Astrocyte of the hippocampus (primary cell): ENCODE measurements at regions not wholly inside any gene's neighbourhood (a gene's known extent, or its start where the extent isn't known, plus 50 kb on each side); places are given as distances from the start of the nearest gene placed in this dataset.

ENCODE experiments used
- DNase-seq: peaks from one replicate; pipeline ENCODE4 v3.0.0; 2011; ENCODE audit warnings: low read depth, low spot score

- DNase-seq, result no peak
Observed at GRCh38 chr2:181380581-181380980, 76.6 kb upstream of the ITGA4 start.

GRCh38 chr2:181384923-181385322 lies 72.3 kb upstream of the ITGA4 start:
- no peak for DNase-seq

GRCh38 chr2:181389524-181389923 lies 67.7 kb upstream of the ITGA4 start:
- DNase-seq, result no peak

GRCh38 chr2:181393472-181393871 lies 63.7 kb upstream of the ITGA4 start:
- DNase-seq, result peak; percentile 71

GRCh38 chr2:181394741-181395437 lies 62.3 kb upstream of the ITGA4 start:
- DNase-seq, result no peak

- no peak for DNase-seq
Observed at GRCh38 chr2:181395851-181396250, 61.3 kb upstream of the ITGA4 start.

- DNase-seq, result peak; percentile 67
Observed at GRCh38 chr2:181396256-181397123, 60.7 kb upstream of the ITGA4 start.

GRCh38 chr2:181397331-181397730 lies 59.9 kb upstream of the ITGA4 start:
- DNase-seq, result no peak

GRCh38 chr2:181398000-181398399 lies 59.2 kb upstream of the ITGA4 start:
- no peak for DNase-seq

- no peak for DNase-seq
Observed at GRCh38 chr2:181399027-181399426, 58.2 kb upstream of the ITGA4 start.

GRCh38 chr2:181404472-181404871 lies 52.7 kb upstream of the ITGA4 start:
- DNase-seq, result no peak

GRCh38 chr2:181407171-181407570 lies 50.0 kb upstream of the ITGA4 start:
- DNase-seq, result no peak
